Gastrocnemius medialis (tissue), 4 donors: ENCODE measurements at regions not wholly inside any gene's neighbourhood (a gene's known extent, or its start where the extent isn't known, plus 50 kb on each side); places are given as distances from the start of the nearest gene placed in this dataset.

ENCODE experiments used
- CTCF ChIP-seq, 5 experiments: fragments of 450-650 bp in 3 of 5; fragments of 200-600 bp in 2 of 5; sonication (generic) in 2 of 5; IDR thresholded peaks in 4 of 5; conservative IDR thresholded peaks in 1 of 5; 1 replicate in 4 of 5; 2 replicates in 1 of 5; pipeline ENCODE4 v1.5.1; 2016 to 2019; ENCODE audit warnings: antibody characterized with exemption in 5 of 5, mild to moderate bottlenecking in 3 of 5, moderate library complexity in 3 of 5
- POLR2A ChIP-seq, 2 donors: fragments of 450-650 bp; IDR thresholded peaks; one replicate each; pipeline ENCODE4 v1.6.1; 2017; ENCODE audit warnings: antibody characterized with exemption in 2 of 2, mild to moderate bottlenecking in 2 of 2, moderate library complexity in 2 of 2

DNA sequence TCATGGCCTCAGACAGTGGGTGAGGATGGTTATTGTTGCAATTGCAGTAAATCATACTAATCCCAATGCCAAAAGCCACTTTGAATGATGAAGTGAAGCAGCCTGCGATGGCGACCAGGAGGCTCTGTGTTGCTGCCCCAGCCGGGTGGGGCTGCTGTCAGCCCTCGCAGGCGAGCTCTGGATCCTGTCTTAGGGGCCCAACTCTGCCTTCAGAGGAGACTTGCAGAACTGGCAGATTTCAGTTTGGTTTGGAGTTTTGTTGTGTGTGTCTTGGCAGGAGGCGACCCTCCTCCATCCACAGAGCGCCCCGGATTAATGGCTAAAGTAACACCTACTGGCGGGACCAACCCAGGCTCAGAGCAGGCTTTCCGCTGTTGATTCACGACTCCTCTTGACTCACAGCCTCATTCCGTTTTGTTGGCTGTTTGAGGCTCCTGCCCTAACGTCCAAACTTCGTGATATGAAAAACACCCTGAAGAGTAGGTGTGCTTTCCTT is 67.9 kb upstream of the BMPER start:
- TF ChIP-seq CTCF (IDR thresholded peaks at IDR 0.05 in 4 of 5, conservative IDR thresholded peaks at IDR 0.05 in 1 of 5) (no peak), POLR2A (IDR thresholded peaks at IDR 0.05) (no peak)
